GM21528 (cell line): ENCODE measurements at regions not wholly inside any gene's neighbourhood (a gene's known extent, or its start where the extent isn't known, plus 50 kb on each side); places are given as distances from the start of the nearest gene placed in this dataset.
"Not testable (repeated sequence)": the region's sequence is repeated elsewhere in the genome, so short reads cannot be mapped to it uniquely, and the experiment has no call there.

Experiments
- ATAC-seq: cut with Tn5 transposase; IDR thresholded peaks from one replicate; pipeline ENCODE4 v1.9.1; 2021; ENCODE audit warnings: mild to moderate bottlenecking, moderate library complexity; ENCODE audit not compliant: unreplicated experiment, low FRiP score

GRCh38 chr20:22160101-22160652 lies 424.2 kb downstream of the FOXA2 start:
- no peak for ATAC-seq

GRCh38 chr20:22159276-22159675 lies 425.1 kb downstream of the FOXA2 start:
- no peak for ATAC-seq

- ATAC-seq = no peak
Measured at GRCh38 chr20:22127587-22127986, 422.1 kb downstream of the PAX1 start.

- no peak for ATAC-seq
Measured at GRCh38 chr20:22106308-22106938, 401.0 kb downstream of the PAX1 start.

GRCh38 chr20:22101606-22102005 lies 396.1 kb downstream of the PAX1 start:
- ATAC-seq = no peak

- ATAC-seq = no peak
Measured at GRCh38 chr20:22100686-22101085, 395.2 kb downstream of the PAX1 start.

- ATAC-seq = no peak
Measured at GRCh38 chr20:22099348-22099747, 393.9 kb downstream of the PAX1 start.

GRCh38 chr20:22098511-22098910 lies 393.0 kb downstream of the PAX1 start:
- no peak for ATAC-seq

- ATAC-seq = no peak
Measured at GRCh38 chr20:22093122-22093521, 387.7 kb downstream of the PAX1 start.

GRCh38 chr20:22088882-22089281 lies 383.4 kb downstream of the PAX1 start:
- ATAC-seq = no peak

GRCh38 chr20:22080985-22081384 lies 375.5 kb downstream of the PAX1 start:
- ATAC-seq = no peak

- ATAC-seq = no peak
Measured at GRCh38 chr20:22074635-22075034, 369.2 kb downstream of the PAX1 start.

GRCh38 chr20:22071841-22072240 lies 366.4 kb downstream of the PAX1 start:
- ATAC-seq = no peak

- no peak for ATAC-seq
Measured at GRCh38 chr20:22070610-22071058, 365.2 kb downstream of the PAX1 start.

GRCh38 chr20:22063753-22064152 lies 358.3 kb downstream of the PAX1 start:
- ATAC-seq = no peak

GRCh38 chr20:22062874-22063273 lies 357.4 kb downstream of the PAX1 start:
- ATAC-seq = no peak

- ATAC-seq = no peak
Measured at GRCh38 chr20:22060610-22061009, 355.1 kb downstream of the PAX1 start.

- no peak for ATAC-seq
Measured at GRCh38 chr20:22058746-22059145, 353.3 kb downstream of the PAX1 start.

- ATAC-seq = no peak
Measured at GRCh38 chr20:22055981-22056380, 350.5 kb downstream of the PAX1 start.

- ATAC-seq = no peak
Measured at GRCh38 chr20:22052025-22052650, 346.7 kb downstream of the PAX1 start.

GRCh38 chr20:22045956-22046507 lies 340.6 kb downstream of the PAX1 start:
- not testable (repeated sequence) for ATAC-seq

GRCh38 chr20:22027423-22027822 lies 322.0 kb downstream of the PAX1 start:
- ATAC-seq = no peak
